ENCODE measurements at regions not wholly inside any gene's neighbourhood (a gene's known extent, or its start where the extent isn't known, plus 50 kb on each side); places are given as distances from the start of the nearest gene placed in this dataset.

DNA sequence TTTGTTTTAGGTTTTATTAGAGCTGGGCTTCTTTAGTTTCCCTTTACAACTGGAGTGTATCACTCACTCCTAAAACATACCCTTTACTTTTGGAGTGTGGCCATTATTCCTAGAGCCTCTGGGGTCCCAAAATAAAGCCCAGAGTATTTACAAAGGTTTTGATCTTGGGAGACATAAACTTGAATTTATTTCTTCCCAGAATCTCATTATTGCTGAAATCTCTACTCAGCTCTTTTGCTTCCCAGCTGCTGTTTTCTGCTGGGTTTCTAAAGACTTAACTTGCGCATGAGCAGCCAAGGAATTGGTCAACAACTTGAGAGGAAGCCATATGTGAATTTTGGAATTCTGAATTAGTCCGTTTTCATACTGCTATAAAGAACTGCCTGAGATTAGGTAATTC, 94.5 kb upstream of the NRSN1 start:
- no TSS peak for BruUV-seq (replicated peaks)
- Histone ChIP-seq H4K20me1 (replicated peaks; ENCODE audit: control insufficient read depth, extremely low read depth, insufficient read depth, low read length) (no peaks in the 10 kb centered on the region), H3K27ac (ENCODE audit: insufficient read depth, low read depth, low read length) (no peak overlapping the region), H3K9me1 (replicated peaks; ENCODE audit: control insufficient read depth, extremely low read depth, insufficient read depth, low read length) (no peaks in the 10 kb centered on the region), H3K9me3 (replicated peaks; ENCODE audit: control insufficient read depth, insufficient read depth, low read length) (peaks cover 6% of the 10 kb centered on the region), H3K4me1 (ENCODE audit: control insufficient read depth, extremely low read depth, insufficient read depth, low read length) (no peaks in the 10 kb centered on the region), H3K79me2 (ENCODE audit: control insufficient read depth, insufficient read depth, low read length) (no peaks in the 10 kb centered on the region), H2AFZ (ENCODE audit: low read depth, low read length) (no peak overlapping the region), H3K36me3 (ENCODE audit: control insufficient read depth in 2 of 2, extremely low read depth in 1 of 2, insufficient read depth in 2 of 2, low read length in 2 of 2) (no peaks in the 10 kb centered on the region), H3K9ac (replicated peaks; ENCODE audit: extremely low read depth, insufficient read depth, low read length) (no peak overlapping the region), H3K4me2 (ENCODE audit: insufficient read depth, low read length) (no peak overlapping the region), H3K4me3 (replicated peaks in 1 of 3; ENCODE audit: insufficient read depth in 1 of 3, low read depth in 1 of 3, low read length in 3 of 3) (no peak overlapping the region), H3K27me3 (ENCODE audit: control insufficient read depth in 2 of 2, insufficient read depth in 2 of 2, low read length in 2 of 2) (no peaks in the 10 kb centered on the region)
- intact Hi-C loops (cut with micrococcal nuclease) (no loop called here), dilution Hi-C loops (cut with MboI; ENCODE audit: extremely low pct_ligation_motif_present, low sequenced_read_pairs) (no loop called here)
- FAIRE-seq, result no peak
- TF ChIP-seq, protein P1, sequence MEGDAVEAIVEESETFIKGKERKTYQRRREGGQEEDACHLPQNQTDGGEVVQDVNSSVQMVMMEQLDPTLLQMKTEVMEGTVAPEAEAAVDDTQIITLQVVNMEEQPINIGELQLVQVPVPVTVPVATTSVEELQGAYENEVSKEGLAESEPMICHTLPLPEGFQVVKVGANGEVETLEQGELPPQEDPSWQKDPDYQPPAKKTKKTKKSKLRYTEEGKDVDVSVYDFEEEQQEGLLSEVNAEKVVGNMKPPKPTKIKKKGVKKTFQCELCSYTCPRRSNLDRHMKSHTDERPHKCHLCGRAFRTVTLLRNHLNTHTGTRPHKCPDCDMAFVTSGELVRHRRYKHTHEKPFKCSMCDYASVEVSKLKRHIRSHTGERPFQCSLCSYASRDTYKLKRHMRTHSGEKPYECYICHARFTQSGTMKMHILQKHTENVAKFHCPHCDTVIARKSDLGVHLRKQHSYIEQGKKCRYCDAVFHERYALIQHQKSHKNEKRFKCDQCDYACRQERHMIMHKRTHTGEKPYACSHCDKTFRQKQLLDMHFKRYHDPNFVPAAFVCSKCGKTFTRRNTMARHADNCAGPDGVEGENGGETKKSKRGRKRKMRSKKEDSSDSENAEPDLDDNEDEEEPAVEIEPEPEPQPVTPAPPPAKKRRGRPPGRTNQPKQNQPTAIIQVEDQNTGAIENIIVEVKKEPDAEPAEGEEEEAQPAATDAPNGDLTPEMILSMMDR (IDR thresholded peaks at IDR 0.05; ENCODE audit: extremely low read depth in 1 of 2, insufficient read depth in 1 of 2, low read depth in 1 of 2, low read length in 2 of 2), result no peak
- TF ChIP-seq JUN (IDR thresholded peaks at IDR 0.05; ENCODE audit: borderline replicate concordance, insufficient read depth, insufficient read length, low read depth) (no peak), MYC (IDR thresholded peaks at IDR 0.05; ENCODE audit: low read depth, low read length) (no peak), GATA2 (IDR thresholded peaks at IDR 0.05; ENCODE audit: insufficient read depth, insufficient read length, low read depth, low read length) (no peak), FOS (IDR thresholded peaks at IDR 0.05; ENCODE audit: borderline replicate concordance, insufficient read depth, low read length) (no peak), POLR2AphosphoS5 (IDR thresholded peaks at IDR 0.05; ENCODE audit: insufficient read depth, low read depth, low read length) (no peak), POLR2A (IDR thresholded peaks at IDR 0.05; ENCODE audit: low read depth, low read length) (no peak), EZH2 (IDR thresholded peaks at IDR 0.05; ENCODE audit: borderline replicate concordance, low read depth, low read length, severe bottlenecking) (no peak)
- TF ChIP-seq, protein P2, sequence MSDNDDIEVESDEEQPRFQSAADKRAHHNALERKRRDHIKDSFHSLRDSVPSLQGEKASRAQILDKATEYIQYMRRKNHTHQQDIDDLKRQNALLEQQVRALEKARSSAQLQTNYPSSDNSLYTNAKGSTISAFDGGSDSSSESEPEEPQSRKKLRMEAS (IDR thresholded peaks at IDR 0.05; ENCODE audit: insufficient read depth, insufficient read length), result no peak
- CTCF ChIA-PET, result no interaction called here
- POLR2A ChIA-PET, result no interaction called here
- no peak for DNase-seq (ENCODE audit: low read depth, low spot score)
